OCI-LY1 (cell line): ENCODE measurements at regions not wholly inside any gene's neighbourhood (a gene's known extent, or its start where the extent isn't known, plus 50 kb on each side); places are given as distances from the start of the nearest gene placed in this dataset.

Experiments
- H2AFZ ChIP-seq: fragments of 200-600 bp; sonication (generic), shearing (Covaris generic); 2 replicates; pipeline ENCODE4 v1.6.0; 2014; ENCODE audit warnings: antibody characterized with exemption, mild to moderate bottlenecking, low read length
- H3F3A ChIP-seq: fragments of 200-600 bp; sonication (generic), shearing (Covaris generic); 2 replicates; pipeline ENCODE4 v1.6.0; 2014; ENCODE audit warnings: mild to moderate bottlenecking, antibody characterized with exemption, low read length, moderate library complexity; ENCODE audit not compliant: insufficient read depth
- H3K27ac ChIP-seq: fragments of 200-600 bp; sonication (generic); 2 replicates; pipeline ENCODE4 v1.5.1; 2014; ENCODE audit warnings: low read length, mixed run types, mild to moderate bottlenecking, low read depth; ENCODE audit not compliant: poor library complexity, severe bottlenecking
- H3K27me3 ChIP-seq: fragments of 200-600 bp; sonication (generic); 2 replicates; pipeline ENCODE4 v1.6.0; 2014; ENCODE audit warnings: antibody characterized with exemption, mild to moderate bottlenecking, low read length, moderate library complexity; ENCODE audit not compliant: insufficient read depth
- H3K36me3 ChIP-seq: fragments of 200-600 bp; sonication (generic); 2 replicates; pipeline ENCODE4 v1.6.1; 2014; ENCODE audit warnings: mild to moderate bottlenecking, antibody characterized with exemption, low read length, moderate library complexity, mixed read lengths; ENCODE audit not compliant: insufficient read depth
- H3K4me1 ChIP-seq: fragments of 200-600 bp; sonication (generic); 2 replicates; pipeline ENCODE4 v1.5.1; 2014; ENCODE audit warnings: mild to moderate bottlenecking, low read length, moderate library complexity; ENCODE audit not compliant: insufficient read depth, severe bottlenecking
- H3K4me2 ChIP-seq: fragments of 200-600 bp; sonication (generic), shearing (Covaris generic); 2 replicates; pipeline ENCODE4 v1.6.1; 2014; ENCODE audit warnings: low read length
- H3K4me3 ChIP-seq: fragments of 200-600 bp; sonication (generic); 2 replicates; pipeline ENCODE4 v1.5.1; 2014; ENCODE audit warnings: low read length, low read depth, mild to moderate bottlenecking, mixed read lengths; ENCODE audit not compliant: poor library complexity, severe bottlenecking
- H3K79me2 ChIP-seq: fragments of 200-600 bp; shearing (Covaris generic); 2 replicates; pipeline ENCODE4 v1.6.1; 2016; ENCODE audit warnings: mixed run types, low read length, mixed read lengths; ENCODE audit not compliant: insufficient read depth
- H3K9ac ChIP-seq: fragments of 200-600 bp; sonication (generic), shearing (Covaris generic); 2 replicates; pipeline ENCODE4 v1.6.1; 2014; ENCODE audit warnings: mild to moderate bottlenecking, low read length, mixed read lengths
- H3K9me2 ChIP-seq: fragments of 200-600 bp; sonication (generic), shearing (Covaris generic); 2 replicates; pipeline ENCODE4 v1.6.1; 2014; ENCODE audit warnings: low read depth, mild to moderate bottlenecking, low read length, mixed read lengths
- H3K9me3 ChIP-seq: fragments of 200-600 bp; shearing (Covaris generic); 2 replicates; pipeline ENCODE4 v1.6.1; 2014; ENCODE audit warnings: low read length, mixed read lengths
- H4K20me1 ChIP-seq: fragments of 200-600 bp; sonication (generic), shearing (Covaris generic); 2 replicates; pipeline ENCODE4 v1.6.0; 2016; ENCODE audit warnings: mild to moderate bottlenecking, low read length; ENCODE audit not compliant: insufficient read depth
- EZH2 ChIP-seq: fragments of 200-600 bp; sonication (generic), shearing (Covaris generic); IDR thresholded peaks from 2 replicates; pipeline ENCODE4 v1.8.0; 2017; ENCODE audit warnings: borderline replicate concordance, mixed run types, mild to moderate bottlenecking, antibody characterized with exemption, low read length, moderate library complexity, mixed read lengths
- TF ChIP-seq, protein P1 (sequence below): fragments of 200-600 bp; sonication (generic), shearing (Covaris generic); IDR thresholded peaks from 2 replicates; pipeline ENCODE4 v1.5.1; 2017; ENCODE audit warnings: mild to moderate bottlenecking, antibody characterized with exemption, low read length, moderate library complexity, mixed read lengths

DNA sequence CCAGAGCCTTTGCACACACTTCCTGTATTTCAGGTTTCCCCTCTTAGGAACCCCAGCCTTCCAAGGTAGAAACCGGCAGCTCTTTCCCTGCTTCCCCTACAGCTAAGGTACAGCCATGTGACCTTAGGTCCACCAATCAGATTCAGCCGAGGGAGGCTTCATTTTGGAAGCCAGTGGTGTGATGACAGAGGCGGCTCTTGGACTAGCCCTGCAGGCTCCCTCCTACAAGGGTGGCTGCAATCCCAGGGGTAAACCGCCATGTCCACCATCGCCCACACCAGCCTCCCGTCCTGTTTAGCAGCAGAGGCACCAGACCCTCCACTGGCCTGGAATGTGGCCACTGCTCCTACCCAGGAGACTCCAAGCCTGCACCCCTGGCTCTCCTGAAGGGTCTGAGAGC, 65.6 kb downstream of the SERPINA3 start:
- no peak overlapping the region for H3K4me2 ChIP-seq
- TF ChIP-seq EZH2 = no peak
- TF ChIP-seq, protein P1, sequence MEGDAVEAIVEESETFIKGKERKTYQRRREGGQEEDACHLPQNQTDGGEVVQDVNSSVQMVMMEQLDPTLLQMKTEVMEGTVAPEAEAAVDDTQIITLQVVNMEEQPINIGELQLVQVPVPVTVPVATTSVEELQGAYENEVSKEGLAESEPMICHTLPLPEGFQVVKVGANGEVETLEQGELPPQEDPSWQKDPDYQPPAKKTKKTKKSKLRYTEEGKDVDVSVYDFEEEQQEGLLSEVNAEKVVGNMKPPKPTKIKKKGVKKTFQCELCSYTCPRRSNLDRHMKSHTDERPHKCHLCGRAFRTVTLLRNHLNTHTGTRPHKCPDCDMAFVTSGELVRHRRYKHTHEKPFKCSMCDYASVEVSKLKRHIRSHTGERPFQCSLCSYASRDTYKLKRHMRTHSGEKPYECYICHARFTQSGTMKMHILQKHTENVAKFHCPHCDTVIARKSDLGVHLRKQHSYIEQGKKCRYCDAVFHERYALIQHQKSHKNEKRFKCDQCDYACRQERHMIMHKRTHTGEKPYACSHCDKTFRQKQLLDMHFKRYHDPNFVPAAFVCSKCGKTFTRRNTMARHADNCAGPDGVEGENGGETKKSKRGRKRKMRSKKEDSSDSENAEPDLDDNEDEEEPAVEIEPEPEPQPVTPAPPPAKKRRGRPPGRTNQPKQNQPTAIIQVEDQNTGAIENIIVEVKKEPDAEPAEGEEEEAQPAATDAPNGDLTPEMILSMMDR = no peak

DNA sequence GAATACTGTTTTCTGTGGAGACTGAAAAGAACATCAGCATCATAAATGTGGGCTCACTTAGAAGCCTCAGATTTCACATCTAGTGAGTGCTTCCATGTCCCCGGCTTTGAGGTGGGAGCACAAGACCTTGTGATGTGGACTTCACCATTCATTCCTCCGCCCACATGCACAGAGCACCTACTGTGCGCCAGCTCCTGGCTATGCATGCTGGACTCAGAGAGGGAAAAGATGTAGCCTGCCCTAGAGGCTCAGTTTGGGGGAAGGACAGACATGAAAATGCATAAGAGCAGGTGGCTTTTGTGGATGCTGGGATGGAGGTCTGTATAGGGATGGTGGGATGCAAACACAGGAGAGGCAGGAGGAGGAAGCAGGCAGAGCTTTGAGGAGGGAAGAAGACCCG, 65.0 kb downstream of the SERPINA3 start:
- Histone ChIP-seq H3K79me2 (no peaks in the 10 kb centered on the region), H3K4me2 (no peak overlapping the region), H3K36me3 (no peaks in the 10 kb centered on the region), H3K27me3 (0 out of 2 replicates have a peak, but pooled peaks cover 3% of the 10 kb centered on the region), H2AFZ (no peak overlapping the region), H3F3A (no peaks in the 10 kb centered on the region), H3K4me3 (no peak overlapping the region), H3K9ac (no peak overlapping the region), H3K4me1 (no peaks in the 10 kb centered on the region), H3K9me3 (no peaks in the 10 kb centered on the region), H3K27ac (no peak overlapping the region), H3K9me2 (no peaks in the 10 kb centered on the region), H4K20me1 (no peaks in the 10 kb centered on the region)
- TF ChIP-seq EZH2 = no peak
- TF ChIP-seq, protein P1 = no peak

More for the DNA sequence above, 65.6 kb downstream of the SERPINA3 start:
- Histone ChIP-seq H3K9me2 (no peaks in the 10 kb centered on the region), H3K9ac (no peak overlapping the region), H4K20me1 (no peaks in the 10 kb centered on the region), H3K27me3 (0 out of 2 replicates have a peak, but pooled peaks cover 3% of the 10 kb centered on the region), H3F3A (no peaks in the 10 kb centered on the region), H3K36me3 (no peaks in the 10 kb centered on the region), H3K4me1 (no peaks in the 10 kb centered on the region), H3K27ac (no peak overlapping the region), H3K9me3 (no peaks in the 10 kb centered on the region), H3K4me3 (no peak overlapping the region), H3K79me2 (no peaks in the 10 kb centered on the region), H2AFZ (no peak overlapping the region)

DNA sequence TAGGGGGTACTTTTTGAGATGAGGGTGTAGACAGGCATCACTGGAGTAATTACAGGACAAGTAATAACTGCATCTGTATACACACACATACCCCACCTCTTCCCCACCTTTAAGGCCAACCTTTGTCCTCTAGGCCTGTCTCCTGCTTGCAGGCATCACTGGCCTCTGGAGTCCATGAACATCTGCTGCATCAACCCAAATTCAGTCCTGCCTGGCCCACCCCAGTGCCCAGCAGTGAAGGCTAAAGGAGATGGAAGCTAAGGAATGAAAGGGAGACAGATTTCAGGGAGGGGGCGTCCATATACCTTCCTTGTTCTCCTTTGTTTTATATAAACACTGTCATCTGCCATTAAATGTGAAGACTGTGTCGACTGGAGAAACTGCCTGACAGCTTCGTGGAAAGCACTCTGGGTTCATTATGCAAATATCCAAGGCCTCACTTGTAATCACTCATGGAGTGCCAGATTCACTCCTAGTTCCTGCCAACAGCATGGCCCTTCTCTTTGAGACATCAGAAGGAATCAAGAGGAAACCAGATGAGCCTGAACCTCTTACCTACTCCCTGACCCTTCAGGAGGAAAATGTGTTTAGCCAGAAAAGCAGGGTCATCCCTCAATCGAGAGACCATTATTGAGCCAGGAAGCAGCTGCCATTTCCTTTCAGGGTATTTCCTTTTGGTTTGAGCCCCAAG, 64.4 kb downstream of the SERPINA3 start:
- H2AFZ ChIP-seq = no peak overlapping the region
- H3K9ac ChIP-seq = no peak overlapping the region
- no peak overlapping the region for H3K4me2 ChIP-seq
- H3K79me2 ChIP-seq = no peaks in the 10 kb centered on the region
- H3K27ac ChIP-seq = no peak overlapping the region
- no peaks in the 10 kb centered on the region for H4K20me1 ChIP-seq
- no peaks in the 10 kb centered on the region for H3K9me2 ChIP-seq
- no peaks in the 10 kb centered on the region for H3K9me3 ChIP-seq
- H3K36me3 ChIP-seq = no peaks in the 10 kb centered on the region
- no peaks in the 10 kb centered on the region for H3F3A ChIP-seq
- TF ChIP-seq, protein P1 = no peak
- no peak for TF ChIP-seq EZH2
- H3K4me3 ChIP-seq = no peak overlapping the region
- H3K4me1 ChIP-seq = no peaks in the 10 kb centered on the region
- 0 out of 2 replicates have a peak, but pooled peaks cover 3% of the 10 kb centered on the region for H3K27me3 ChIP-seq
